ENCODE measurements at regions not wholly inside any gene's neighbourhood (a gene's known extent, or its start where the extent isn't known, plus 50 kb on each side); places are given as distances from the start of the nearest gene placed in this dataset.
"Not testable (repeated sequence)": the region's sequence is repeated elsewhere in the genome, so short reads cannot be mapped to it uniquely, and the experiment has no call there.

GRCh38 chr3:145326666-145327065 lies 834.3 kb downstream of the PLOD2 start:
- intact Hi-C loops (cut with micrococcal nuclease; ENCODE audit: unreplicated experiment) = no loop called here
- H3K4me1 ChIP-seq (replicated peaks; ENCODE audit: insufficient read depth) = no peaks in the 10 kb centered on the region
- H4K20me1 ChIP-seq (ENCODE audit: insufficient read depth) = no peaks in the 10 kb centered on the region
- BruUV-seq (replicated peaks) = no TSS peak
- ChIA-PET CTCF (no interaction called here), POLR2A (ENCODE audit: unreplicated experiment) (no interaction called here)
- H3F3A ChIP-seq (ENCODE audit: insufficient read depth, low read depth) = no peaks in the 10 kb centered on the region
- no peak overlapping the region for H3K4me3 ChIP-seq
- H2AFZ ChIP-seq = no peak overlapping the region
- no peaks in the 10 kb centered on the region for H3K36me3 ChIP-seq (ENCODE audit: low read depth)
- H3K79me2 ChIP-seq (ENCODE audit: low read depth) = no peaks in the 10 kb centered on the region
- no peaks in the 10 kb centered on the region for H3K9me3 ChIP-seq (ENCODE audit: insufficient read depth, low read depth)
- no peaks in the 10 kb centered on the region for H3K27me3 ChIP-seq (ENCODE audit: insufficient read depth, low read depth)
- no peak for DNase-seq
- H3K4me2 ChIP-seq = no peak overlapping the region
- H3K27ac ChIP-seq = no peak overlapping the region
- TF ChIP-seq CTCF (conservative IDR thresholded peaks at IDR 0.05) = no peak
- H3K9me2 ChIP-seq (ENCODE audit: insufficient read depth) = no peaks in the 10 kb centered on the region

- H3F3A ChIP-seq (ENCODE audit: insufficient read depth, low read depth); POLR2A ChIA-PET (ENCODE audit: unreplicated experiment); H3K27ac ChIP-seq; H3K4me3 ChIP-seq; CTCF ChIA-PET; H3K27me3 ChIP-seq (ENCODE audit: insufficient read depth, low read depth); H3K4me2 ChIP-seq; H3K79me2 ChIP-seq (ENCODE audit: low read depth); BruUV-seq (replicated peaks); H3K9me2 ChIP-seq (ENCODE audit: insufficient read depth); H3K4me1 ChIP-seq (replicated peaks; ENCODE audit: insufficient read depth); H3K9me3 ChIP-seq (ENCODE audit: insufficient read depth, low read depth); H3K36me3 ChIP-seq (ENCODE audit: low read depth); H4K20me1 ChIP-seq (ENCODE audit: insufficient read depth); H2AFZ ChIP-seq; DNase-seq; intact Hi-C loops (cut with micrococcal nuclease; ENCODE audit: unreplicated experiment): not testable (repeated sequence)
Measured at GRCh38 chr3:145333427-145333826, 827.6 kb downstream of the PLOD2 start.

GRCh38 chr3:145333931-145334330 lies 827.1 kb downstream of the PLOD2 start:
- TF ChIP-seq CTCF (conservative IDR thresholded peaks at IDR 0.05) (no peak), EZH2 (IDR thresholded peaks at IDR 0.05; ENCODE audit: low read depth) (no peak)
- no peaks in the 10 kb centered on the region for H4K20me1 ChIP-seq (ENCODE audit: insufficient read depth)
- POLR2A ChIA-PET (ENCODE audit: unreplicated experiment) = no interaction called here
- H3K27me3 ChIP-seq (ENCODE audit: insufficient read depth, low read depth) = no peaks in the 10 kb centered on the region
- no peak overlapping the region for H3K4me2 ChIP-seq
- no TSS peak for BruUV-seq (replicated peaks)
- no peak overlapping the region for H3K4me3 ChIP-seq
- CTCF ChIA-PET = no interaction called here
- H2AFZ ChIP-seq = no peak overlapping the region
- no peaks in the 10 kb centered on the region for H3K36me3 ChIP-seq (ENCODE audit: low read depth)
- H3F3A ChIP-seq (ENCODE audit: insufficient read depth, low read depth) = no peaks in the 10 kb centered on the region
- DNase-seq = no peak
- no peaks in the 10 kb centered on the region for H3K9me3 ChIP-seq (ENCODE audit: insufficient read depth, low read depth)
- no peaks in the 10 kb centered on the region for H3K79me2 ChIP-seq (ENCODE audit: low read depth)
- H3K4me1 ChIP-seq (replicated peaks; ENCODE audit: insufficient read depth) = no peaks in the 10 kb centered on the region
- intact Hi-C loops (cut with micrococcal nuclease; ENCODE audit: unreplicated experiment) = no loop called here
- H3K27ac ChIP-seq = no peak overlapping the region
- H3K9me2 ChIP-seq (ENCODE audit: insufficient read depth) = no peaks in the 10 kb centered on the region

- TF ChIP-seq EZH2 (IDR thresholded peaks at IDR 0.05; ENCODE audit: low read depth) (no peak), CTCF (conservative IDR thresholded peaks at IDR 0.05) (no peak)
- no TSS peak for BruUV-seq (replicated peaks)
- Histone ChIP-seq H3K9me2 (ENCODE audit: insufficient read depth) (no peaks in the 10 kb centered on the region), H3F3A (ENCODE audit: insufficient read depth, low read depth) (no peaks in the 10 kb centered on the region), H3K79me2 (ENCODE audit: low read depth) (no peaks in the 10 kb centered on the region), H4K20me1 (ENCODE audit: insufficient read depth) (no peaks in the 10 kb centered on the region), H2AFZ (no peak overlapping the region), H3K9me3 (ENCODE audit: insufficient read depth, low read depth) (no peaks in the 10 kb centered on the region), H3K4me3 (no peak overlapping the region), H3K4me1 (replicated peaks; ENCODE audit: insufficient read depth) (no peaks in the 10 kb centered on the region), H3K27ac (no peak overlapping the region), H3K27me3 (ENCODE audit: insufficient read depth, low read depth) (no peaks in the 10 kb centered on the region), H3K36me3 (ENCODE audit: low read depth) (no peaks in the 10 kb centered on the region), H3K4me2 (no peak overlapping the region)
- intact Hi-C loops (cut with micrococcal nuclease; ENCODE audit: unreplicated experiment) = no loop called here
- ChIA-PET CTCF (no interaction called here), POLR2A (ENCODE audit: unreplicated experiment) (no interaction called here)
- DNase-seq = no peak
Measured at GRCh38 chr3:145355206-145355605, 805.8 kb downstream of the PLOD2 start.

All from PC-9 (cell line).